Calu3 (cell line): ENCODE measurements at regions not wholly inside any gene's neighbourhood (a gene's known extent, or its start where the extent isn't known, plus 50 kb on each side); places are given as distances from the start of the nearest gene placed in this dataset.

Experiments used
- BruUV-seq: library from RNA; stranded (reverse); fragments of 400-500 nt; replicated peaks from 2 replicates; lab custom pipeline; 2021; lab: Mats Ljungman, UMichigan
- CTCF ChIA-PET: fragments of 300-600 bp; sonication (Branson Sonifier 250); formaldehyde crosslinking; loops from one replicate; lab custom pipeline; 2022; ENCODE audit warnings: antibody characterized with exemption; lab: Charles Lee
- DNase-seq: peaks from one replicate; pipeline ENCODE4 v3.0.0; 2022
- H3K27ac Mint-ChIP-seq: one replicate; pipeline ENCODE4 v1.8.0; 2022; ENCODE audit warnings: mixed read lengths; ENCODE audit not compliant: unreplicated experiment
- H3K27me3 Mint-ChIP-seq: one replicate; pipeline ENCODE4 v1.8.0; 2022; ENCODE audit warnings: mixed read lengths; ENCODE audit not compliant: unreplicated experiment
- H3K36me3 Mint-ChIP-seq: one replicate; pipeline ENCODE4 v1.8.0; 2022; ENCODE audit warnings: mild to moderate bottlenecking, moderate library complexity, mixed read lengths; ENCODE audit not compliant: insufficient read depth, unreplicated experiment
- H3K4me1 Mint-ChIP-seq: one replicate; pipeline ENCODE4 v1.8.0; 2022; ENCODE audit warnings: mild to moderate bottlenecking, low read depth, mixed read lengths; ENCODE audit not compliant: unreplicated experiment
- H3K4me3 Mint-ChIP-seq: one replicate; pipeline ENCODE4 v1.8.0; 2022; ENCODE audit warnings: mild to moderate bottlenecking, low read depth, moderate library complexity, mixed read lengths; ENCODE audit not compliant: unreplicated experiment
- H3K9me3 Mint-ChIP-seq: one replicate; pipeline ENCODE4 v1.8.0; 2022; ENCODE audit warnings: low read depth, mixed read lengths; ENCODE audit not compliant: unreplicated experiment
- intact Hi-C: fragments of 100-400 bp; cut with micrococcal nuclease; formaldehyde crosslinking; loops from one replicate; pipeline ENCODE4 v1.10.0; 2022; ENCODE audit not compliant: unreplicated experiment
- TF ChIP-seq, protein P1 (sequence below): fragments of 200-600 bp; IDR thresholded peaks from one replicate; pipeline ENCODE4 v1.8.0; 2022; ENCODE audit warnings: antibody characterized with exemption; ENCODE audit not compliant: unreplicated experiment

DNA sequence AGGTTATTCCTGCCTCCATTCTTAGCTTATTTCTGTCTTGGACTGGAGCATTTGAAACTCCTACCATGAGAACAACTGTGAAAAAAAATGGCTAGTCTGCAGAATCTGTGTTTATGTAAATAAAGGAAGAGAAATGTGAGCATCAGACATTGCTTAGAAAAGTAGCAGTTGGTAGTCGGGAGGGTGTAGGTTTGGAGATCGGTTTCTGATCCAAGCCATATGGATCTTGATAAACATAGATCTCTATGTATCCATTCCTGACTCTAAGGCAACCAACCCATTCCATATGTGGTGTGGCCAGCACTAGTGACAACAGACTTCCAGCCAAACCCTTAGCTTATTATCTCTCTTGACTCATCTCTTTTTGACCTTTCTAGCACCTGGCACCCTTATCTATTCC is 127.1 kb downstream of the NMUR2 start:
- no peaks in the 10 kb centered on the region for H3K36me3 Mint-ChIP-seq
- H3K27ac Mint-ChIP-seq, result no peak overlapping the region
- CTCF ChIA-PET, result no interaction called here
- H3K4me3 Mint-ChIP-seq, result no peak overlapping the region
- peaks cover 2% of the 10 kb centered on the region for H3K9me3 Mint-ChIP-seq
- TF ChIP-seq, protein P1, sequence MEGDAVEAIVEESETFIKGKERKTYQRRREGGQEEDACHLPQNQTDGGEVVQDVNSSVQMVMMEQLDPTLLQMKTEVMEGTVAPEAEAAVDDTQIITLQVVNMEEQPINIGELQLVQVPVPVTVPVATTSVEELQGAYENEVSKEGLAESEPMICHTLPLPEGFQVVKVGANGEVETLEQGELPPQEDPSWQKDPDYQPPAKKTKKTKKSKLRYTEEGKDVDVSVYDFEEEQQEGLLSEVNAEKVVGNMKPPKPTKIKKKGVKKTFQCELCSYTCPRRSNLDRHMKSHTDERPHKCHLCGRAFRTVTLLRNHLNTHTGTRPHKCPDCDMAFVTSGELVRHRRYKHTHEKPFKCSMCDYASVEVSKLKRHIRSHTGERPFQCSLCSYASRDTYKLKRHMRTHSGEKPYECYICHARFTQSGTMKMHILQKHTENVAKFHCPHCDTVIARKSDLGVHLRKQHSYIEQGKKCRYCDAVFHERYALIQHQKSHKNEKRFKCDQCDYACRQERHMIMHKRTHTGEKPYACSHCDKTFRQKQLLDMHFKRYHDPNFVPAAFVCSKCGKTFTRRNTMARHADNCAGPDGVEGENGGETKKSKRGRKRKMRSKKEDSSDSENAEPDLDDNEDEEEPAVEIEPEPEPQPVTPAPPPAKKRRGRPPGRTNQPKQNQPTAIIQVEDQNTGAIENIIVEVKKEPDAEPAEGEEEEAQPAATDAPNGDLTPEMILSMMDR, result no peak
- no peak for DNase-seq
- no peaks in the 10 kb centered on the region for H3K4me1 Mint-ChIP-seq
- BruUV-seq, result no TSS peak
- H3K27me3 Mint-ChIP-seq, result no peaks in the 10 kb centered on the region
- intact Hi-C loops, result no loop called here

DNA sequence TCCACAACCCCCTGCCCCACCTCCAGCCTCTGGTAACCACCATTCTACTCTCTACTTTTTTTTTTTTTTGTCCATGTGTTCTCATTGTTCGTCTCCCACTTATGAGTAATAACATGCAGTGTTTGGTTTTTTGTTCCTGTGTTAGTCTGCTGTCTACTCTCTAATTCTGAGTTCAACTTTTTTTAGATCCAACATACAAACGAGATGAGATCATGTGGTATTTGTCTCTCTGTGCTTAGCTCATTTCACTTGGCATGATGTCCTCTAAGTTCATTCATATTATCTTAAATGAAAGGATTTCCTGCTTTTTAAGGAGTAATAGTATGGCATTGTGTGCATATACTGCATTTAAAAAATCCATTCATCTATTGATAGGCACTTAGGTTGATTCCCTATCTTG is 130.9 kb downstream of the NMUR2 start:
- TF ChIP-seq, protein P1, result no peak
- intact Hi-C loops, result loop anchor here (5.0 kb wide), 3 partner anchors 73 to 233 kb away; no protein-coding TSS in a partner anchor
- no peak overlapping the region for H3K27ac Mint-ChIP-seq
- BruUV-seq, result no TSS peak
- H3K27me3 Mint-ChIP-seq, result no peaks in the 10 kb centered on the region
- DNase-seq, result no peak
- H3K4me3 Mint-ChIP-seq, result no peak overlapping the region
- H3K9me3 Mint-ChIP-seq, result peaks cover 2% of the 10 kb centered on the region
- no peaks in the 10 kb centered on the region for H3K36me3 Mint-ChIP-seq
- CTCF ChIA-PET, result no interaction called here
- H3K4me1 Mint-ChIP-seq, result no peaks in the 10 kb centered on the region

DNA sequence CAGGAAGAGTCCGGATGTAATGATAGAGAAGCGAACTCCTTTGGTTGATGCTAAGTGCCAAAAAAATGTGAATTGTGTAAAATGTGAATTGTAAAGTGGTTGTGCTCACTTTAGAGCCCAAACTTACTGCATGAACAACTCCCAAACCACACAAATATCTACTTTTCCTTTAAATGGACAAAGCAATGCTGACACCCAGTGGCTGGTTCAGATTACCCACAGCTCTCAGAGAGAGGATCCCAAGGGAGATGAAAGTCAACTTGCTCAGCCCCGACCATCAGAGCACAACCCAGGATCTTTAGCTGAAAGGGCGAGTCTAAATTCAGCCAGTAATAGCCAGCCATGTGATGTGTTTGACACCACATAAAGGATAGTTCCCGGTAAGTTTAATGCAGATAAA is 133.7 kb downstream of the NMUR2 start:
- no peak overlapping the region for H3K4me3 Mint-ChIP-seq
- no TSS peak for BruUV-seq
- H3K4me1 Mint-ChIP-seq, result no peaks in the 10 kb centered on the region

DNA sequence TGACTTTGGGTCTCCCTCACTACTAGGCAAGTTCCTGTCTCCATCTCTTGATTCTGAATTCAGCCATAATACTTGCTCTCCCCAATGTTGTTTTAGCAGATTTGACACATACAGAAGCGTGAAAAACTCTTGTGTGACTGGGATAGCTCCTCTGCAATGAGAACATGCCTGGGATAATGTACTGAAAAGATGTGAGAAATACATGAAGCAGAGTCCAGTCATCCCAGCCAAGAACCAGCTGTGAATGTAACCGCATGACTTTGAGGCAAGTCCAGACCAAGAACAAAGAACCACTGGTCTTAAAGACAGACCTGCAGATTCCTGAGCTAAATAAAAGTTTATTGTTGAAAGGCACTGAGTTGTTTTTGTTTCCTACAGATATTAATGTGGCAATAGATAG is 135.0 kb downstream of the NMUR2 start:
- Mint-ChIP-seq H3K9me3 (peaks cover 2% of the 10 kb centered on the region), H3K27ac (no peak overlapping the region), H3K36me3 (no peaks in the 10 kb centered on the region), H3K4me1 (no peaks in the 10 kb centered on the region), H3K4me3 (no peak overlapping the region), H3K27me3 (peaks cover 9% of the 10 kb centered on the region)
- no TSS peak for BruUV-seq
- TF ChIP-seq, protein P1, result no peak
- CTCF ChIA-PET, result interaction anchor here (0.7 to 0.8 kb wide), 2 partner anchors 80 to 445 kb away, joined by 3 read pairs; no protein-coding TSS in a partner anchor
- no peak for DNase-seq
- intact Hi-C loops, result loop anchor here (5.0 kb wide), 3 partner anchors 77 to 237 kb away; no protein-coding TSS in a partner anchor

More for the DNA sequence above, 133.7 kb downstream of the NMUR2 start:
- intact Hi-C loops, result loop anchor here (1.0 to 5.0 kb wide), 5 partner anchors 76 to 612 kb away; no protein-coding TSS in a partner anchor
- peak; percentile 52 for DNase-seq
- no peak overlapping the region for H3K27ac Mint-ChIP-seq
- TF ChIP-seq, protein P1, result peak; percentile 50
- H3K36me3 Mint-ChIP-seq, result no peaks in the 10 kb centered on the region
- peaks cover 2% of the 10 kb centered on the region for H3K9me3 Mint-ChIP-seq
- peaks cover 9% of the 10 kb centered on the region for H3K27me3 Mint-ChIP-seq
- CTCF ChIA-PET, result interaction anchor here (0.6 to 1.3 kb wide), 3 partner anchors 128 to 446 kb away, joined by 3 to 7 read pairs (median 3); no protein-coding TSS in a partner anchor
